ENCODE measurements at regions not wholly inside any gene's neighbourhood (a gene's known extent, or its start where the extent isn't known, plus 50 kb on each side); places are given as distances from the start of the nearest gene placed in this dataset.

GRCh38 chr12:17802657-17803641 lies 287.0 kb downstream of the RERGL start:
- no peak for DNase-seq

- no peak for DNase-seq
These were observed 296.1 kb downstream of the RERGL start for GRCh38 chr12:17793854-17794253.

- no peak for DNase-seq
These were observed 311.8 kb downstream of the RERGL start for GRCh38 chr12:17778242-17778641.

- no peak for DNase-seq
These were observed 326.6 kb downstream of the RERGL start for GRCh38 chr12:17763366-17763765.

GRCh38 chr12:17759982-17760381 lies 330.0 kb downstream of the RERGL start:
- DNase-seq, result no peak

Data from NCI-H524 treated with DMSO at 0.1 percent for 48 hours (cell line).